Activated T-cell treated with anti-CD3 and anti-CD28 coated beads, Interleukin-2, amount 50 U/mL, for 4 hours (primary cell): ENCODE measurements at regions not wholly inside any gene's neighbourhood (a gene's known extent, or its start where the extent isn't known, plus 50 kb on each side); places are given as distances from the start of the nearest gene placed in this dataset.

Source experiments
- ATAC-seq, 2 donors: fragments of 200-7000 bp; cut with Tn5 transposase; one replicate each; pipeline ENCODE4 v1.10.0; 2021
- DNase-seq: peaks from one replicate; pipeline ENCODE4 v3.0.0-alpha.2; 2020
- H3K27me3 Mint-ChIP-seq: one replicate; pipeline ENCODE4 v1.8.0; 2021; ENCODE audit warnings: low read depth, mixed read lengths
- H3K36me3 Mint-ChIP-seq: one replicate; pipeline ENCODE4 v1.8.0; 2022; ENCODE audit warnings: mixed read lengths; ENCODE audit not compliant: insufficient read depth
- H3K4me1 Mint-ChIP-seq: one replicate; pipeline ENCODE4 v1.8.0; 2021; ENCODE audit warnings: low read depth, mixed read lengths
- H3K4me3 Mint-ChIP-seq: one replicate; pipeline ENCODE4 v1.8.0; 2021; ENCODE audit warnings: mild to moderate bottlenecking, moderate library complexity, mixed read lengths
- H3K9me3 Mint-ChIP-seq: one replicate; pipeline ENCODE4 v1.8.0; 2021; ENCODE audit warnings: mixed read lengths

DNA sequence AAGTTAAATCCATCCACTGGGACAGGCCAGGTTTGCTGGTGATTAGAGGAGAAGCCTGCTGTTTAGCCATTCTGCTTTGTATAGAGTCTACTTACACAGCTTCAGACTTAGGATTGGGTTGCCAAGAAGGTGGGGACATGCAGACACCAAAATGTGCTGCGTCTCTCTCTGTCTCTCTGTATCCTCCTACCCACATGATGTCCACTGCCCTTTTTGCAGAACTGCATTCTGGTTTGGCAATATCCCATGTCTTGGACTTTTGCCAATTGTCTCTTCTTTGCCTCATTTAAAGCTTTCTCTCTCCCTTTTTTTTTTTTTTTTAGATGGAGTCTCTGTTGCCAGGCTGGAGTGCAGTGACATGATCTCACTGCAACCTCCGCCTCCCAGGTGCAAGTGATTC lies 261.1 kb upstream of the FN1 start:
- H3K27me3 Mint-ChIP-seq, result no peaks in the 10 kb centered on the region
- ATAC-seq, result no peak
- no peak for DNase-seq
- H3K4me1 Mint-ChIP-seq, result no peaks in the 10 kb centered on the region
- no peak overlapping the region for H3K4me3 Mint-ChIP-seq
- no peaks in the 10 kb centered on the region for H3K36me3 Mint-ChIP-seq
- H3K9me3 Mint-ChIP-seq, result no peaks in the 10 kb centered on the region

DNA sequence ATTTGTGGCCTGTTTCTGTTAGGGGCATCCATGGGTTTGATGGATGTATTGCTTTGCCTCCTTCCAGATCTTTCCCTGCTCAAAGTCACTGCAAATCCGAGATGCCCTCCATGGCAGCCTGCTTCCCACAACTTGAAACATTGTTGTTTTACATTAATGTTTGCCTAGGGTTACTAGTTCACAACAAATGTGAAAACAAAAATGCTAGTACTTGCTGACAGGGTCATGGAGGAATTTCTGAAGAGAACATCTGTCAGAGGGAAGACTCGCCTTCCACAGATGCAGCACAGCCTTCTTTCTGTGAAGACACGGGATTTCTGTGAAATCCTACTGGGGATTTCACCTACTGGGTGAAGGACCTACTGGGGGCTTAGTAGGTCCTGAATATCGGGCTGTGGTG lies 260.0 kb upstream of the FN1 start:
- no peaks in the 10 kb centered on the region for H3K9me3 Mint-ChIP-seq
- H3K27me3 Mint-ChIP-seq, result no peaks in the 10 kb centered on the region
- H3K4me3 Mint-ChIP-seq, result no peak overlapping the region
- H3K4me1 Mint-ChIP-seq, result no peaks in the 10 kb centered on the region
- no peak for ATAC-seq
- DNase-seq, result no peak
- H3K36me3 Mint-ChIP-seq, result no peaks in the 10 kb centered on the region

DNA sequence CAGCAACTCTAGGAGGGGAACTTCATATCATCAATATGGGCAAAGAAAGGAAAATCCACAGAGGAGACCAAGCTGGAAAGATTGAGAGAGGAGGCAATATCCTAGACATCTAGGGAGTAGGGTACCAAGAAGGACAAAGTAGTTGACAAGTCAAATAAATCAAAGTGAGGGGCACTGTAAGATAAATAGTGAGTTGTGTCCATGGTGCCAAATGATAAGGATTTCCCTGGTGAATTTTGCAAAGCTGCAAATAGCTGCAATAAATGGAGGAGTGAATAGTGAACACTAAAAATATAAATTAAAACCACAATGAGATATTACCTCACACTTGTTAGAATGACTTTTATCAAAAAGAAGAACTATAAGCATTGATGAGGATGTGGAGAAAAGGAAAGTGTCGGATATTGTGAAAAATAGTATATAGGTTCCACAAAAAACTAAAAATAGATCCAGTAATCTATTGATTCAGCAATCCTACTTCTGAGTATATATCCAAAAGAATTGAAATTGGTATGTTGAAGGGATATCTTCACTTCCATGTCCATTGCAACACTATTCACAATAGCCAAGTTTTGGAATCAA lies 258.2 kb upstream of the FN1 start:
- no peaks in the 10 kb centered on the region for H3K36me3 Mint-ChIP-seq
- H3K9me3 Mint-ChIP-seq, result no peaks in the 10 kb centered on the region
- ATAC-seq, result no peak
- H3K4me3 Mint-ChIP-seq, result no peak overlapping the region
- H3K4me1 Mint-ChIP-seq, result no peaks in the 10 kb centered on the region
- DNase-seq, result no peak
- no peaks in the 10 kb centered on the region for H3K27me3 Mint-ChIP-seq

- Mint-ChIP-seq H3K9me3 (no peaks in the 10 kb centered on the region), H3K27me3 (no peaks in the 10 kb centered on the region), H3K4me1 (no peaks in the 10 kb centered on the region), H3K36me3 (no peaks in the 10 kb centered on the region), H3K4me3 (no peak overlapping the region)
- DNase-seq (no peak), ATAC-seq (no peak)
Measured at GRCh38 chr2:215693193-215693998, 257.5 kb upstream of the FN1 start.

DNA sequence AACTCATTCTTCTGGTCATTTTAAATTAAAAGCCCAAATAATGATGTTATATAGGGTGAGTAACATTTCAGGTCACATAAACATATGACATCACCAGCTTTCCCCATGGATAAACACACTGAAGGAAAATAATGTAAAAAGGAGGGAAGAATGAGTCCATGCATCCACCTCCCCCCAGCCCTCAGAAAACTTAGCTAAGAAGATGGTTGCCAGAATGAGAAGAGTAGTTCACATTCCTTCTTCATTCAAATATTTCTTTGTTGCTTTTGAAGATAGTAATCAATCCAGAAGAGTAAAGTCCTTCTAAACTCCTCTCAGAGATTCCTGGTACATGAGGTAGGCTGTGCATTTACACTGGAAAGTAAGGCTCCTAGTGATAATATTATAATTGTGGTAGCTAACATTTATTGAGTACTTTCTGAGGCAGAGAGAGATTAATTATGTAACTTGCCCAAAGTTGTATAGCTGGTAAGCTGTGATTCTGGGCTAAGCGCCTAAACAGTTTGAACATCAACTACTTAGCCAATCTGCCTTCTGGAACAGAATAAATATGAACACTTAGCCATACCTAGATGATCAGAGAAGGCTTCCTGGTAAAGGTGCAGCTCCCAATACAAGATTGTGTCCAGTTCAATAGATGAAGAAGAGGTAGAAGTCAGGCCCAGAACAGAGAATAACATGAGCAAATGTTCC lies 256.7 kb upstream of the FN1 start:
- Mint-ChIP-seq H3K4me3 (no peak overlapping the region), H3K36me3 (no peaks in the 10 kb centered on the region), H3K27me3 (peaks cover 3% of the 10 kb centered on the region), H3K4me1 (no peaks in the 10 kb centered on the region), H3K9me3 (no peaks in the 10 kb centered on the region)
- no peak for DNase-seq
- ATAC-seq, result no peak

DNA sequence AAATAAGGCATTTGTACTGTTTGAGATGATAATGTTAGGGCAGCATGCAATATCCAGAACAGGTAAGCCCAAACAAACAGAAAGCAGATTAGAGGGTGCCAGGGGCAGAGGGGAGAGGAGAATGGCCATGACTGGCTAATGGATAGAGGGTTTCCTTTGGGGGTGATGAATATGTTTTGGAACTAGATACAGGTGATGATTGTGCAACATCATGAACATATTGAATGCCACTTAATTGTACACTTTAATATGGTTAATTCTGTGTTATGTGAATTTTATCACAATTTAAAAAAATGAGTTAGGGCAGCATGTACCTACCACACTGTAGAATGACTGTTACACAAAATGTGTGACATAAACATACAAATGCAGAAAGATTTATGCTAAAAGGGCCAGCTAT lies 255.5 kb upstream of the FN1 start:
- Mint-ChIP-seq H3K4me1 (no peaks in the 10 kb centered on the region), H3K9me3 (no peaks in the 10 kb centered on the region), H3K4me3 (no peak overlapping the region), H3K36me3 (no peaks in the 10 kb centered on the region), H3K27me3 (peaks cover 3% of the 10 kb centered on the region)
- no peak for ATAC-seq
- DNase-seq, result no peak

- peaks cover 3% of the 10 kb centered on the region for H3K9me3 Mint-ChIP-seq
Measured at GRCh38 chr2:215687149-215688031, 251.5 kb upstream of the FN1 start.

DNA sequence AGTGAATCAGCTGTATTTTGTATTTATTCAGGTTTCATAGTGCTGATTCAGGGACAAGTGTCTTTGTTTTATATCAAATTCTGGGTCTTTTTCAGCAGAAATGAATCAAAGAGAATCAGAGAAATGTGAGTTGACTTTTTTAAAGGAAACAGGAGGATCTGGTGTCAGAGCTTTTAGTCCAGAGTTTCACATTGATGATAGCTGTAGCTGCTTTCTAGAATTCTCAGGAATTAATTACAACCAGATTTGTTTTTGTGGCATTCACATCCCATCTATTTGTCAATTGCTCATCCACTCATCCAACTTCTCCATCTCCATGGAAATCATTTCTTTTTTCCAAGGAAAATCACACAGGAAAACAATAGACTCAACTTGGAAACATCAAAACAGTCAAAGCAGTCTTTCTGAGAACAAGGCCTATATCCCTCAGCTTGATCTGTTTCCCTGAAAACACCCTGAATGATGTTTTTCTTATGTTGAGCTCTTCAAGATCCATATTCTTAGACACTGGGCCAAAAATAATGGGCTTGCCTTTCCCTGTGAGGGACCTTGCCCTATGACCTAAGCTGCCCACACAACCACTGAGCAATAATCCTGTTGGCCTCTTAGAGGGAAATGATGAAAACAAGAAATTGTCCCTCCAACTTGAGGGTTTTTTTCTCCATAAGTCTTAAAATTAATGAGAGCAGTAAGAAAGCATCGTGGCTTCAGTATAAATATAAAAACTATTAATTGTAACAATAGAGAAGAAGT lies 249.5 kb upstream of the FN1 start:
- Mint-ChIP-seq H3K27me3 (peaks cover 3% of the 10 kb centered on the region), H3K4me1 (peaks cover 15% of the 10 kb centered on the region), H3K4me3 (no peak overlapping the region), H3K9me3 (peaks cover 7% of the 10 kb centered on the region), H3K36me3 (no peaks in the 10 kb centered on the region)
- no peak for ATAC-seq
- no peak for DNase-seq

More at GRCh38 chr2:215687149-215688031, 251.5 kb upstream of the FN1 start:
- peaks cover 3% of the 10 kb centered on the region for H3K27me3 Mint-ChIP-seq
- H3K36me3 Mint-ChIP-seq, result no peaks in the 10 kb centered on the region
- no peaks in the 10 kb centered on the region for H3K4me1 Mint-ChIP-seq
- DNase-seq, result no peak
- no peak for ATAC-seq
- H3K4me3 Mint-ChIP-seq, result no peak overlapping the region

DNA sequence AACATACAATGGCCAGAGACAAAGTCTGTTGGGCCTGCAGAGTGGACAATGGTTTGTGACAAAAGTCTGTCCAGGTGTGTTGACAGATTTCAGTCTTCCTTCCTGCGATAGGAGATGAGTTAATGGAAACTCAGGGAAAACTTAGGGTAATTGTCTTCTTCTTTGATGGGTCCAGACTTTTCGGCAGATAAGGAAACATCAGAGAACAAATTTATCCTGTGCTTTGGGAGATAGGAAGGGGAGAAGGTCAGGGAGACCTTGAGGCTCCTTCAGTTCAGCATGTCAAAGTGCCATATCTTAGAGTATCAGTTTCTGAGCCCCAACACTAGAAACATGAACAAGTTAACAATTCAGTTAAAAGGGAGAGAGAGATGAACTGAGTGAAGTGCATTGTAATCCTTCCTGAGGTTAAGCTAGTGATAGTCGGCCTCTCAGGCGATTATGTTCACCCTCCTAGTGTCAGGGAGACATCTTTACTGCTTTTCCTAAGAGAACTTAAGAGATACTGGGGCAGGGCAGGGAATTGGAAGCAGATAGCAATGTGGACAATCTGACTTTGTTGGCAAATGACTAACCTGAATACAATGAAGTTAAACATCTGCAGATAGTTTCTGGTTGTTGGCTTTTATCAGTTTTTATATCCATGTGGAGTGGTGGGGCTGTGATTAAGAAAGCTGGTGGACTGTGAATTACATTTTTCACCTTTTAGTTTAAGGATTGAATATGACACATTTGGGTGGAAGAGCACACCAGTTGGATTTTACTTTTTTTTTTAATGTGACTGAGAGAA lies 248.8 kb upstream of the FN1 start:
- Mint-ChIP-seq H3K4me3 (no peak overlapping the region), H3K36me3 (no peaks in the 10 kb centered on the region), H3K4me1 (peaks cover 15% of the 10 kb centered on the region), H3K27me3 (peaks cover 3% of the 10 kb centered on the region), H3K9me3 (peaks cover 7% of the 10 kb centered on the region)
- ATAC-seq, result no peak
- DNase-seq, result no peak

- H3K4me1 Mint-ChIP-seq, result peaks cover 15% of the 10 kb centered on the region
- peaks cover 7% of the 10 kb centered on the region for H3K9me3 Mint-ChIP-seq
- DNase-seq, result no peak
- H3K4me3 Mint-ChIP-seq, result no peak overlapping the region
- peaks cover 3% of the 10 kb centered on the region for H3K27me3 Mint-ChIP-seq
- ATAC-seq, result no peak
- H3K36me3 Mint-ChIP-seq, result no peaks in the 10 kb centered on the region
Measured at GRCh38 chr2:215683295-215683694, 247.4 kb upstream of the FN1 start.

- Mint-ChIP-seq H3K4me1 (peaks cover 15% of the 10 kb centered on the region), H3K9me3 (peaks cover 7% of the 10 kb centered on the region), H3K27me3 (no peaks in the 10 kb centered on the region), H3K36me3 (no peaks in the 10 kb centered on the region), H3K4me3 (no peak overlapping the region)
- DNase-seq (no peak), ATAC-seq (no peak)
Measured at GRCh38 chr2:215681799-215682596, 246.1 kb upstream of the FN1 start.
